ENCODE measurements at regions not wholly inside any gene's neighbourhood (a gene's known extent, or its start where the extent isn't known, plus 50 kb on each side); places are given as distances from the start of the nearest gene placed in this dataset.

DNA sequence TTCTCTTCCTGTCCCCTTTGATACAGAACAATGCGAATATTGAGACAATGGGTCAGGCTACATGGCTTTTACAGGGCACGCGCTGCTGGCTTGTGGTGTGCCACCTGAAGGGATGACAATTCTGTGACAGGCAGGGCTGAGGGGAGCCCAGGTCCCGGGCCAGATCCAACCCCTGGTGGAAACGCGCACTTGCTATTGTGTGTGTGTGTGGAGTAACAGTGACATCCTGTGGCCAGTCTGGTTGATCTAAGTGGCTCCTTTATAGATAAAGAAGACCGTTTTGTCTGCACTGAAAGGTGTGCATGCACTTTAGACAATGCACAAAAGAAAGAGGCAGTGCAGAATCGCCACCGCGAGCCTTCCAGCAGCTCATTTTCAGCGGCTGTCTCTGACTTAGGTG is 273.6 kb downstream of the HRH4 start:
- no peak overlapping the region for H3K27ac ChIP-seq (ENCODE audit: low read depth, low read length)
- H2BK15ac ChIP-seq (ENCODE audit: low read length) = no peak overlapping the region
- H3K4ac ChIP-seq (replicated peaks; ENCODE audit: insufficient read length, low read depth, low read length) = no peak overlapping the region
- no peak overlapping the region for H3K23ac ChIP-seq (ENCODE audit: insufficient read length)
- H3K14ac ChIP-seq (ENCODE audit: insufficient read length) = no peak overlapping the region
- H3K9ac ChIP-seq (replicated peaks in 1 of 4; ENCODE audit: extremely low read depth in 1 of 4, low read depth in 3 of 4, low read length in 3 of 4) = no peak overlapping the region
- no peak overlapping the region for H4K5ac ChIP-seq (ENCODE audit: insufficient read length, low read depth, low read length)
- WGBS, 2 experiments (ENCODE audit: extremely low coverage in 1 of 2, insufficient coverage in 1 of 2, insufficient read length in 1 of 2, insufficient replicate concordance in 2 of 2, low coverage in 1 of 2, low lambda C conversion rate in 2 of 2, missing lambda C conversion rate in 1 of 2) = 75% methylated on average over 11 of the region's 11 CpGs; no CpG with 5 or more reads in 1 of the 2 experiments
- DNase-seq (ENCODE audit: low read depth in 1 of 2, low spot score in 2 of 2) (peak in 1 of 2 experiments; percentile 56), FAIRE-seq (no peak)
- H3K18ac ChIP-seq (ENCODE audit: extremely low read depth, low read length) = no peak overlapping the region
- ChIA-PET CTCF (ENCODE audit: partially characterized antibody) (interaction anchor here (0.9 to 11.0 kb wide), 10 partner anchors 17 to 245 kb away, joined by 3 to 172 read pairs (median 4); no protein-coding TSS in a partner anchor), POLR2A (ENCODE audit: partially characterized antibody) (no interaction called here)
- H3K23me2 ChIP-seq (ENCODE audit: low read depth, low read length) = peaks cover 9% of the 10 kb centered on the region; the same call in 1 of the 2 replicates
- H2BK120ac ChIP-seq (replicated peaks; ENCODE audit: low read depth, low read length) = no peak overlapping the region
- no peak overlapping the region for H2BK20ac ChIP-seq (ENCODE audit: low read length)
- no peaks in the 10 kb centered on the region for H3K27me3 ChIP-seq (replicated peaks in 1 of 4; ENCODE audit: control insufficient read depth in 3 of 4, extremely low read depth in 1 of 4, insufficient read depth in 3 of 4, low read length in 3 of 4)
- peaks cover 3% of the 10 kb centered on the region; the same call in 1 of the 2 replicates for H3K79me1 ChIP-seq (ENCODE audit: low read depth, low read length)
- no peak overlapping the region for H2AFZ ChIP-seq (ENCODE audit: low read length)
- H2BK12ac ChIP-seq (ENCODE audit: low read depth, low read length) = no peak overlapping the region
- no peak overlapping the region for H2AK5ac ChIP-seq (ENCODE audit: low read depth, low read length)
- no peak overlapping the region for H2BK5ac ChIP-seq (ENCODE audit: low read depth, low read length)
- H4K91ac ChIP-seq (replicated peaks; ENCODE audit: insufficient read length, low read length) = no peak overlapping the region
- H3K4me1 ChIP-seq (replicated peaks in 1 of 4; ENCODE audit: control insufficient read depth in 3 of 4, insufficient read depth in 4 of 4, low read length in 3 of 4) = no peaks in the 10 kb centered on the region
- peaks cover 0 to 7% of the 10 kb centered on the region in 2 experiments for H4K20me1 ChIP-seq (replicated peaks in 1 of 2; ENCODE audit: control insufficient read depth in 1 of 2, insufficient read depth in 2 of 2, low read length in 2 of 2)
- no peak overlapping the region for H3K4me2 ChIP-seq (ENCODE audit: insufficient read depth in 1 of 2, low read depth in 2 of 2, low read length in 2 of 2)
- no peaks in the 10 kb centered on the region; a peak in 1 of 4 replicates for H3K79me2 ChIP-seq (ENCODE audit: control insufficient read depth in 1 of 2, insufficient read depth in 2 of 2, low read length in 2 of 2)
- TF ChIP-seq TCF12 (IDR thresholded peaks at IDR 0.05; ENCODE audit: low read depth, low read length) = no peak
- TF ChIP-seq RAD21 (IDR thresholded peaks at IDR 0.05 in 1 of 2, conservative IDR thresholded peaks at IDR 0.05 in 1 of 2; ENCODE audit: low read depth in 2 of 2, low read length in 2 of 2) = peak; percentile 69 to 78
- TF ChIP-seq CHD2 (IDR thresholded peaks at IDR 0.05; ENCODE audit: low read length) = no peak
- TF ChIP-seq BCL11A (IDR thresholded peaks at IDR 0.05; ENCODE audit: low read depth in 2 of 2, low read length in 2 of 2) = no peak
- TF ChIP-seq, protein P1, sequence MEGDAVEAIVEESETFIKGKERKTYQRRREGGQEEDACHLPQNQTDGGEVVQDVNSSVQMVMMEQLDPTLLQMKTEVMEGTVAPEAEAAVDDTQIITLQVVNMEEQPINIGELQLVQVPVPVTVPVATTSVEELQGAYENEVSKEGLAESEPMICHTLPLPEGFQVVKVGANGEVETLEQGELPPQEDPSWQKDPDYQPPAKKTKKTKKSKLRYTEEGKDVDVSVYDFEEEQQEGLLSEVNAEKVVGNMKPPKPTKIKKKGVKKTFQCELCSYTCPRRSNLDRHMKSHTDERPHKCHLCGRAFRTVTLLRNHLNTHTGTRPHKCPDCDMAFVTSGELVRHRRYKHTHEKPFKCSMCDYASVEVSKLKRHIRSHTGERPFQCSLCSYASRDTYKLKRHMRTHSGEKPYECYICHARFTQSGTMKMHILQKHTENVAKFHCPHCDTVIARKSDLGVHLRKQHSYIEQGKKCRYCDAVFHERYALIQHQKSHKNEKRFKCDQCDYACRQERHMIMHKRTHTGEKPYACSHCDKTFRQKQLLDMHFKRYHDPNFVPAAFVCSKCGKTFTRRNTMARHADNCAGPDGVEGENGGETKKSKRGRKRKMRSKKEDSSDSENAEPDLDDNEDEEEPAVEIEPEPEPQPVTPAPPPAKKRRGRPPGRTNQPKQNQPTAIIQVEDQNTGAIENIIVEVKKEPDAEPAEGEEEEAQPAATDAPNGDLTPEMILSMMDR (IDR thresholded peaks at IDR 0.05; ENCODE audit: control extremely low read depth in 1 of 3, insufficient read depth in 1 of 3, low read depth in 1 of 3, low read length in 3 of 3) = peak; percentile 9 to 57 (median 35)
- no peak for TF ChIP-seq SUZ12 (IDR thresholded peaks at IDR 0.05; ENCODE audit: low read length)
- no peak for TF ChIP-seq CEBPB (IDR thresholded peaks at IDR 0.05; ENCODE audit: low read depth, low read length)
- H3K9me3 ChIP-seq (ENCODE audit: insufficient read depth in 2 of 2, low read depth in 1 of 2, low read length in 1 of 2) = no peaks in the 10 kb centered on the region
- H3K4me3 ChIP-seq (ENCODE audit: extremely low read depth in 1 of 4, insufficient read depth in 2 of 4, low read depth in 3 of 4, low read length in 4 of 4) = no peak overlapping the region
- H3K36me3 ChIP-seq (ENCODE audit: control insufficient read depth in 2 of 4, insufficient read depth in 4 of 4, low read length in 3 of 4) = no peaks in the 10 kb centered on the region
- H4K8ac ChIP-seq (ENCODE audit: extremely low read depth, insufficient read depth, low read length) = no peak overlapping the region
- no peak overlapping the region for H3K56ac ChIP-seq (replicated peaks; ENCODE audit: insufficient read length, low read depth, low read length)
